Endothelial cell of umbilical vein (primary cell): ENCODE measurements at regions not wholly inside any gene's neighbourhood (a gene's known extent, or its start where the extent isn't known, plus 50 kb on each side); places are given as distances from the start of the nearest gene placed in this dataset.

Source experiments
- BruUV-seq: library from RNA; stranded (reverse); fragments of 400-500 nt; replicated peaks from 2 replicates; lab custom pipeline; 2021; lab: Mats Ljungman, UMichigan
- CTCF ChIA-PET: fragments of 300-600, 350-600 bp; sonication (Branson Sonifier 250); formaldehyde crosslinking; loops from one replicate; lab custom pipeline; 2021; ENCODE audit warnings: antibody characterized with exemption, inconsistent platforms; lab: Charles Lee
- POLR2A ChIA-PET: fragments of 300-600, 350-600 bp; sonication (Branson Sonifier 250); formaldehyde crosslinking; loops from one replicate; lab custom pipeline; 2021; ENCODE audit warnings: antibody characterized with exemption, inconsistent platforms; lab: Charles Lee
- DNase-seq: peaks from one replicate; pipeline ENCODE4 v3.0.0-alpha.2; 2011; ENCODE audit warnings: low read depth, low spot score
- FAIRE-seq: peaks from 2 replicates; lab custom pipeline; 2011; peaks lifted over from hg19 to GRCh38; lab: Jason Lieb, UNC
- H2AFZ ChIP-seq: 2 replicates; pipeline ENCODE4 v1.6.0; 2012; ENCODE audit warnings: low read depth, low read length, control low read depth, inconsistent platforms
- H3K27ac ChIP-seq: 2 replicates; pipeline ENCODE4 v1.5.1; 2011; ENCODE audit warnings: low read depth, mild to moderate bottlenecking, control low read depth, low read length, moderate library complexity; ENCODE audit not compliant: insufficient read depth
- H3K27me3 ChIP-seq, 2 experiments: 2 replicates each; pipeline versions ENCODE4 v1.6.0 to v1.6.1; 2011; ENCODE audit warnings: low read length in 2 of 2, mixed read lengths in 1 of 2; ENCODE audit not compliant: control insufficient read depth in 2 of 2, insufficient read depth in 2 of 2
- H3K36me3 ChIP-seq, 2 experiments: 2 replicates in 1 of 2; 3 replicates in 1 of 2; pipeline ENCODE4 v1.5.1; 2011; ENCODE audit warnings: low read length in 2 of 2, mild to moderate bottlenecking in 1 of 2, moderate library complexity in 1 of 2; ENCODE audit not compliant: control insufficient read depth in 2 of 2, insufficient read depth in 2 of 2; ENCODE audit errors: extremely low read depth in 1 of 2
- H3K4me1 ChIP-seq: 3 replicates; pipeline ENCODE4 v1.5.1; 2011; ENCODE audit warnings: mild to moderate bottlenecking, low read length; ENCODE audit not compliant: control insufficient read depth, insufficient read depth; ENCODE audit errors: extremely low read depth
- H3K4me2 ChIP-seq: 2 replicates; pipeline ENCODE4 v1.6.1; 2011; ENCODE audit warnings: low read length, control low read depth, mixed read lengths; ENCODE audit not compliant: insufficient read depth
- H3K4me3 ChIP-seq, 3 experiments: fragments of 200-600 bp in 1 of 3; sonication (generic), shearing (Covaris generic) in 1 of 3; replicated peaks in 1 of 3; 2 replicates each; pipeline ENCODE4 v1.5.1; 2011 to 2016; ENCODE audit warnings: control low read depth in 3 of 3, low read length in 3 of 3, mild to moderate bottlenecking in 2 of 3, inconsistent platforms in 1 of 3, low read depth in 1 of 3, moderate library complexity in 1 of 3; ENCODE audit not compliant: insufficient read depth in 1 of 3
- H3K79me2 ChIP-seq: 2 replicates; pipeline ENCODE4 v1.6.0; 2012; ENCODE audit warnings: low read length, inconsistent platforms; ENCODE audit not compliant: control insufficient read depth, insufficient read depth
- H3K9ac ChIP-seq: replicated peaks from 2 replicates; pipeline ENCODE3; 2011; ENCODE audit warnings: low read length, control low read depth; ENCODE audit not compliant: insufficient read depth; ENCODE audit errors: extremely low read depth
- H3K9me1 ChIP-seq: replicated peaks from 3 replicates; pipeline ENCODE4 v1.6.0; 2011; ENCODE audit warnings: mild to moderate bottlenecking, low read length; ENCODE audit not compliant: control insufficient read depth, insufficient read depth; ENCODE audit errors: extremely low read depth
- H3K9me3 ChIP-seq: replicated peaks from 2 replicates; pipeline ENCODE4 v1.5.1; 2012; ENCODE audit warnings: low read length, inconsistent platforms; ENCODE audit not compliant: control insufficient read depth, insufficient read depth
- H4K20me1 ChIP-seq: replicated peaks from 2 replicates; pipeline ENCODE3; 2011; ENCODE audit warnings: mild to moderate bottlenecking, low read length; ENCODE audit not compliant: control insufficient read depth, insufficient read depth; ENCODE audit errors: extremely low read depth
- CTCF ChIP-seq, 2 donors: IDR thresholded peaks; 1 replicate in 1 of 2; 2 replicates in 1 of 2; pipeline ENCODE4 v1.5.1; 2011; ENCODE audit warnings: low read length in 2 of 2, mild to moderate bottlenecking in 2 of 2, moderate library complexity in 2 of 2, control low read depth in 1 of 2, inconsistent platforms in 1 of 2, low read depth in 1 of 2; ENCODE audit not compliant: insufficient read depth in 1 of 2; ENCODE audit errors: extremely low read depth in 1 of 2
- EZH2 ChIP-seq: IDR thresholded peaks from 2 replicates; pipeline ENCODE4 v1.6.1; 2012; ENCODE audit warnings: borderline replicate concordance, low read depth, mild to moderate bottlenecking, moderate library complexity, low read length, inconsistent platforms; ENCODE audit not compliant: severe bottlenecking
- FOS ChIP-seq: IDR thresholded peaks from 2 replicates; pipeline ENCODE4 v1.6.1; 2011; ENCODE audit warnings: mild to moderate bottlenecking, low read length, moderate library complexity, borderline replicate concordance; ENCODE audit not compliant: insufficient read depth
- GATA2 ChIP-seq: IDR thresholded peaks from 2 replicates; pipeline ENCODE4 v1.7.0; 2011; ENCODE audit warnings: low read depth, mild to moderate bottlenecking, moderate library complexity, mixed read lengths, low read length; ENCODE audit not compliant: insufficient read length, insufficient read depth
- JUN ChIP-seq: IDR thresholded peaks from 2 replicates; pipeline ENCODE4 v1.6.1; 2011; ENCODE audit warnings: borderline replicate concordance, low read depth; ENCODE audit not compliant: insufficient read length, insufficient read depth
- MAX ChIP-seq: IDR thresholded peaks from 2 replicates; pipeline ENCODE4 v1.6.1; 2011; ENCODE audit not compliant: insufficient read depth, insufficient read length
- MYC ChIP-seq: IDR thresholded peaks from one replicate; pipeline ENCODE4 v1.6.1; 2011; ENCODE audit warnings: mild to moderate bottlenecking, low read depth, low read length
- POLR2A ChIP-seq: IDR thresholded peaks from 2 replicates; pipeline ENCODE4 v1.6.1; 2012; ENCODE audit warnings: low read depth, mild to moderate bottlenecking, control low read depth, low read length
- POLR2AphosphoS5 ChIP-seq: IDR thresholded peaks from 2 replicates; pipeline ENCODE4 v1.6.1; 2012; ENCODE audit warnings: low read depth, mild to moderate bottlenecking, control low read depth, low read length, moderate library complexity; ENCODE audit not compliant: insufficient read depth
- dilution Hi-C: fragments of 300-500 bp; cut with MboI; formaldehyde crosslinking; loops from one replicate; pipeline ENCODE4 v1.15.0; 2019; ENCODE audit warnings: low sequenced_read_pairs; ENCODE audit not compliant: extremely low pct_ligation_motif_present
- intact Hi-C: fragments of 100-400 bp; cut with micrococcal nuclease; formaldehyde crosslinking; loops from one replicate; pipeline ENCODE4 v1.10.0; 2022

GRCh38 chr10:114718374-114718773 lies 60.3 kb upstream of the ABLIM1 start:
- POLR2A ChIA-PET, result no interaction called here
- Histone ChIP-seq H3K4me1 (peaks cover 33% of the 10 kb centered on the region), H3K4me2 (no peak overlapping the region), H3K9ac (no peak overlapping the region), H2AFZ (no peak overlapping the region), H3K27ac (no peak overlapping the region), H3K79me2 (no peaks in the 10 kb centered on the region), H3K9me3 (no peaks in the 10 kb centered on the region), H4K20me1 (no peaks in the 10 kb centered on the region), H3K36me3 (no peaks in the 10 kb centered on the region), H3K4me3 (no peak overlapping the region), H3K27me3 (no peaks in the 10 kb centered on the region), H3K9me1 (no peaks in the 10 kb centered on the region)
- intact Hi-C loops (no loop called here), dilution Hi-C loops (no loop called here)
- TF ChIP-seq MYC (no peak), EZH2 (no peak), MAX (no peak), POLR2A (no peak), JUN (no peak), POLR2AphosphoS5 (no peak), GATA2 (no peak), CTCF (IDR thresholded peaks at IDR 0.05; ENCODE audit: extremely low read depth in 1 of 2, insufficient read depth in 1 of 2, low read depth in 1 of 2, low read length in 2 of 2) (no peak), FOS (no peak)
- BruUV-seq, result no TSS peak
- CTCF ChIA-PET, result interaction anchor here (0.8 kb wide), 1 partner anchor 131 kb away, joined by 3 read pairs; no protein-coding TSS in a partner anchor
- DNase-seq (no peak), FAIRE-seq (no peak)
